Loucy (cell line): ENCODE measurements at regions not wholly inside any gene's neighbourhood (a gene's known extent, or its start where the extent isn't known, plus 50 kb on each side); places are given as distances from the start of the nearest gene placed in this dataset.
"Not testable (repeated sequence)": the region's sequence is repeated elsewhere in the genome, so short reads cannot be mapped to it uniquely, and the experiment has no call there.

ENCODE experiments used
- H2AFZ ChIP-seq: fragments of 200-600 bp; sonication (generic); 2 replicates; pipeline ENCODE4 v1.6.0; 2016; ENCODE audit warnings: antibody characterized with exemption, mild to moderate bottlenecking, low read length, moderate library complexity
- H3F3A ChIP-seq: fragments of 200-600 bp; 2 replicates; pipeline ENCODE4 v1.6.0; 2016; ENCODE audit warnings: antibody characterized with exemption, low read depth, mild to moderate bottlenecking
- H3K27me3 ChIP-seq: fragments of 200-600 bp; sonication (generic); 2 replicates; pipeline ENCODE4 v1.6.1; 2014; ENCODE audit warnings: low read length, mild to moderate bottlenecking; ENCODE audit not compliant: insufficient read depth, poor library complexity, severe bottlenecking
- H3K36me3 ChIP-seq: fragments of 200-600 bp; sonication (generic); 2 replicates; pipeline ENCODE4 v1.6.1; 2016; ENCODE audit warnings: low read length; ENCODE audit not compliant: insufficient read depth
- H3K4me1 ChIP-seq: fragments of 200-600 bp; sonication (generic); 2 replicates; pipeline ENCODE4 v1.5.1; 2014; ENCODE audit warnings: low read length, mild to moderate bottlenecking; ENCODE audit not compliant: insufficient read depth, poor library complexity, severe bottlenecking
- H3K4me2 ChIP-seq: fragments of 200-600 bp; sonication (generic); 2 replicates; pipeline ENCODE4 v1.6.0; 2014; ENCODE audit warnings: antibody characterized with exemption, low read length, low read depth, mild to moderate bottlenecking; ENCODE audit not compliant: poor library complexity, severe bottlenecking
- H3K4me3 ChIP-seq: fragments of 200-600 bp; sonication (generic); 2 replicates; pipeline ENCODE4 v1.5.1; 2014; ENCODE audit warnings: low read length, mild to moderate bottlenecking, mixed read lengths; ENCODE audit not compliant: poor library complexity, severe bottlenecking
- H3K79me2 ChIP-seq: fragments of 200-600 bp; sonication (generic); 2 replicates; pipeline ENCODE4 v1.6.1; 2014; ENCODE audit warnings: low read length; ENCODE audit not compliant: insufficient read depth
- H3K9ac ChIP-seq: fragments of 200-600 bp; sonication (generic); 2 replicates; pipeline ENCODE4 v1.6.0; 2014; ENCODE audit warnings: mild to moderate bottlenecking, low read depth, low read length, moderate library complexity; ENCODE audit not compliant: poor library complexity, severe bottlenecking
- H3K9me2 ChIP-seq: fragments of 200-600 bp; sonication (generic); replicated peaks from 2 replicates; pipeline ENCODE4 v1.6.1; 2016; ENCODE audit warnings: low read depth, low read length, mixed read lengths
- H3K9me3 ChIP-seq: fragments of 200-600 bp; sonication (generic); 2 replicates; pipeline ENCODE4 v1.6.1; 2014; ENCODE audit warnings: mild to moderate bottlenecking, antibody characterized with exemption, low read length, low read depth; ENCODE audit not compliant: insufficient read depth
- H4K20me1 ChIP-seq: fragments of 200-600 bp; sonication (generic); 2 replicates; pipeline ENCODE4 v1.6.0; 2014; ENCODE audit warnings: antibody characterized with exemption, low read length, mild to moderate bottlenecking; ENCODE audit not compliant: insufficient read depth, poor library complexity, severe bottlenecking
- CTCF ChIP-seq: fragments of 200-600 bp; sonication (generic); conservative IDR thresholded peaks from 2 replicates; pipeline ENCODE4 v1.5.1; 2014; ENCODE audit warnings: mild to moderate bottlenecking, antibody characterized with exemption, low read length
- EZH2phosphoT487 ChIP-seq: fragments of 200-600 bp; IDR thresholded peaks from 2 replicates; pipeline ENCODE4 v1.6.1; 2018; ENCODE audit warnings: antibody characterized with exemption, mild to moderate bottlenecking, moderate library complexity, borderline replicate concordance

- H2AFZ ChIP-seq, result no peak overlapping the region
Measured at GRCh38 chr5:119751734-119752094, 122.4 kb downstream of the FAM170A start.

GRCh38 chr5:119752921-119753886 is 123.8 kb downstream of the FAM170A start:
- Histone ChIP-seq H3F3A (no peaks in the 10 kb centered on the region), H3K9me2 (no peaks in the 10 kb centered on the region), H2AFZ (no peak overlapping the region; the same call in 1 of the 2 replicates), H3K79me2 (no peaks in the 10 kb centered on the region), H3K4me3 (no peak overlapping the region), H4K20me1 (no peaks in the 10 kb centered on the region), H3K9me3 (no peaks in the 10 kb centered on the region), H3K9ac (no peak overlapping the region), H3K4me2 (no peak overlapping the region), H3K36me3 (no peaks in the 10 kb centered on the region), H3K4me1 (no peaks in the 10 kb centered on the region), H3K27me3 (no peaks in the 10 kb centered on the region)
- TF ChIP-seq EZH2phosphoT487, result no peak

More at GRCh38 chr5:119751734-119752094, 122.4 kb downstream of the FAM170A start:
- Histone ChIP-seq H3K27me3 (no peaks in the 10 kb centered on the region), H3K9ac (no peak overlapping the region), H3F3A (no peaks in the 10 kb centered on the region), H3K9me2 (no peaks in the 10 kb centered on the region), H3K4me3 (no peak overlapping the region), H3K4me1 (no peaks in the 10 kb centered on the region), H3K4me2 (no peak overlapping the region), H3K36me3 (no peaks in the 10 kb centered on the region), H4K20me1 (no peaks in the 10 kb centered on the region), H3K79me2 (no peaks in the 10 kb centered on the region), H3K9me3 (no peaks in the 10 kb centered on the region)
- TF ChIP-seq CTCF (no peak), EZH2phosphoT487 (no peak)

GRCh38 chr5:119754825-119755224 is 125.5 kb downstream of the FAM170A start:
- H3K4me2 ChIP-seq, H3K79me2 ChIP-seq, H4K20me1 ChIP-seq, H3K9me3 ChIP-seq, H3K27me3 ChIP-seq, H3K4me3 ChIP-seq, H3K4me1 ChIP-seq, H3K9ac ChIP-seq, H3K36me3 ChIP-seq, H3K9me2 ChIP-seq, H2AFZ ChIP-seq, H3F3A ChIP-seq: not testable (repeated sequence)

GRCh38 chr5:119757276-119757675 is 127.9 kb downstream of the FAM170A start:
- H3K27me3 ChIP-seq, result no peaks in the 10 kb centered on the region
- H4K20me1 ChIP-seq, result no peaks in the 10 kb centered on the region
- no peak overlapping the region for H3K4me2 ChIP-seq
- H3K9ac ChIP-seq, result no peak overlapping the region
- no peaks in the 10 kb centered on the region for H3F3A ChIP-seq
- H3K36me3 ChIP-seq, result no peaks in the 10 kb centered on the region
- H3K4me3 ChIP-seq, result no peak overlapping the region
- no peak for TF ChIP-seq CTCF
- TF ChIP-seq EZH2phosphoT487, result no peak
- no peaks in the 10 kb centered on the region for H3K9me2 ChIP-seq
- no peaks in the 10 kb centered on the region for H3K4me1 ChIP-seq
- no peaks in the 10 kb centered on the region for H3K9me3 ChIP-seq
- H2AFZ ChIP-seq, result no peak overlapping the region
- no peaks in the 10 kb centered on the region for H3K79me2 ChIP-seq

GRCh38 chr5:119769695-119770693 is 140.6 kb downstream of the FAM170A start:
- H2AFZ ChIP-seq, result not testable (repeated sequence)

More at GRCh38 chr5:119769695-119770693, 140.6 kb downstream of the FAM170A start:
- not testable (repeated sequence) for H3K9me2 ChIP-seq, H3K4me2 ChIP-seq, H3K4me3 ChIP-seq, H3F3A ChIP-seq, H3K9me3 ChIP-seq, H3K79me2 ChIP-seq, H4K20me1 ChIP-seq, H3K9ac ChIP-seq, H3K4me1 ChIP-seq, H3K36me3 ChIP-seq, H3K27me3 ChIP-seq
